Liver (tissue), 3 donors: ENCODE measurements at regions not wholly inside any gene's neighbourhood (a gene's known extent, or its start where the extent isn't known, plus 50 kb on each side); places are given as distances from the start of the nearest gene placed in this dataset.

Experiments used
- CTCF ChIP-seq: fragments of 150-350 bp; IDR thresholded peaks from 2 replicates; pipeline ENCODE4 v1.5.1; 2017; ENCODE audit warnings: improper control_type of control experiment, low read depth, low read length; ENCODE audit not compliant: missing input control
- GABPA ChIP-seq, 2 donors: IDR thresholded peaks in 1 of 2; conservative IDR thresholded peaks in 1 of 2; 2 replicates each; pipeline ENCODE4 v1.6.1; 2016; ENCODE audit warnings: antibody characterized with exemption in 2 of 2, mild to moderate bottlenecking in 1 of 2, moderate library complexity in 1 of 2
- RAD21 ChIP-seq, 2 donors: IDR thresholded peaks; 2 replicates each; pipeline ENCODE4 v1.6.1; 2016; ENCODE audit warnings: antibody characterized with exemption in 2 of 2, mild to moderate bottlenecking in 2 of 2
- REST ChIP-seq: IDR thresholded peaks from 2 replicates; pipeline ENCODE4 v1.6.1; 2016; ENCODE audit warnings: antibody characterized with exemption, mild to moderate bottlenecking
- YY1 ChIP-seq: IDR thresholded peaks from 2 replicates; pipeline ENCODE4 v1.6.1; 2016; ENCODE audit warnings: antibody characterized with exemption, mild to moderate bottlenecking
- TF ChIP-seq, protein P1 (sequence below): IDR thresholded peaks from 2 replicates; pipeline ENCODE4 v1.6.1; 2016; ENCODE audit warnings: antibody characterized with exemption
- donor health status: healthy.
- donor health status: healthy.

DNA sequence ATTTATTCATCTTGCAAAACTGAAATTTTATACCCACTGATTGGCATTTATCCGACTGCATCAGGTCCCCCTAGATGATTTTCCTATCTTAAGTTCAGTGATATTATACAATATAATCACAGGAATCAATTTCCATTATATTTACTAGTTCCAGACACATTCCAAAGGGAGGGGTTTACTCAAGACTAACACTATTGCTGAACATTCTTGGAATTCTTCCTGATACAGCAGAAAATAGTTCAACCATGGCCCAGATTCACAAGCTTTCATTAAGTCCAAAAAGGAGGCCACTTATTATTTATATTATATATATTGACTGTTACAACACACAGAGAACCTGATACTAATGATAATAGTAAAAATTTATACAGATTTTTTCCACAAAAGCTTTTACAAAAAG is 2353.6 kb downstream of the PCDH7 start:
- TF ChIP-seq CTCF (no peak), RAD21 (IDR thresholded peaks at IDR 0.05) (no peak), REST (no peak), GABPA (IDR thresholded peaks at IDR 0.05 in 1 of 2, conservative IDR thresholded peaks at IDR 0.05 in 1 of 2) (no peak), YY1 (no peak)
- TF ChIP-seq, protein P1, sequence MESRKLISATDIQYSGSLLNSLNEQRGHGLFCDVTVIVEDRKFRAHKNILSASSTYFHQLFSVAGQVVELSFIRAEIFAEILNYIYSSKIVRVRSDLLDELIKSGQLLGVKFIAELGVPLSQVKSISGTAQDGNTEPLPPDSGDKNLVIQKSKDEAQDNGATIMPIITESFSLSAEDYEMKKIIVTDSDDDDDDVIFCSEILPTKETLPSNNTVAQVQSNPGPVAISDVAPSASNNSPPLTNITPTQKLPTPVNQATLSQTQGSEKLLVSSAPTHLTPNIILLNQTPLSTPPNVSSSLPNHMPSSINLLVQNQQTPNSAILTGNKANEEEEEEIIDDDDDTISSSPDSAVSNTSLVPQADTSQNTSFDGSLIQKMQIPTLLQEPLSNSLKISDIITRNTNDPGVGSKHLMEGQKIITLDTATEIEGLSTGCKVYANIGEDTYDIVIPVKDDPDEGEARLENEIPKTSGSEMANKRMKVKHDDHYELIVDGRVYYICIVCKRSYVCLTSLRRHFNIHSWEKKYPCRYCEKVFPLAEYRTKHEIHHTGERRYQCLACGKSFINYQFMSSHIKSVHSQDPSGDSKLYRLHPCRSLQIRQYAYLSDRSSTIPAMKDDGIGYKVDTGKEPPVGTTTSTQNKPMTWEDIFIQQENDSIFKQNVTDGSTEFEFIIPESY: no peak
